Fibroblast of lung (primary cell): ENCODE measurements at regions not wholly inside any gene's neighbourhood (a gene's known extent, or its start where the extent isn't known, plus 50 kb on each side); places are given as distances from the start of the nearest gene placed in this dataset.

Experiments
- DNase-seq, 2 donors: peaks; one replicate each; pipeline versions ENCODE4 v3.0.0 to v3.0.0-alpha.2; 2010; ENCODE audit warnings: low read depth in 2 of 2
- H2AFZ ChIP-seq: 2 replicates; pipeline ENCODE4 v1.5.1; 2012; ENCODE audit warnings: low read length, control low read depth, inconsistent platforms
- H3K27ac ChIP-seq: 2 replicates; pipeline ENCODE4 v1.5.1; 2011; ENCODE audit warnings: low read length, control low read depth; ENCODE audit not compliant: insufficient read depth
- H3K27me3 ChIP-seq: 2 replicates; pipeline ENCODE4 v1.5.1; 2011; ENCODE audit warnings: mild to moderate bottlenecking, low read length; ENCODE audit not compliant: control insufficient read depth, insufficient read depth
- H3K36me3 ChIP-seq: 2 replicates; pipeline ENCODE4 v1.5.1; 2011; ENCODE audit warnings: low read length; ENCODE audit not compliant: control insufficient read depth, insufficient read depth
- H3K4me1 ChIP-seq: 2 replicates; pipeline ENCODE4 v1.5.1; 2011; ENCODE audit warnings: low read length; ENCODE audit not compliant: control insufficient read depth, insufficient read depth; ENCODE audit errors: extremely low read depth
- H3K4me2 ChIP-seq: 2 replicates; pipeline ENCODE4 v1.5.1; 2011; ENCODE audit warnings: low read length, control low read depth; ENCODE audit not compliant: insufficient read depth; ENCODE audit errors: extremely low read depth
- H3K4me3 ChIP-seq, 4 experiments: fragments of 200-600 bp in 1 of 4; sonication (generic) in 1 of 4; replicated peaks in 1 of 4; 2 replicates each; pipeline ENCODE4 v1.5.1; 2011 to 2016; ENCODE audit warnings: low read length in 4 of 4, low read depth in 3 of 4, mild to moderate bottlenecking in 3 of 4, control low read depth in 2 of 4, inconsistent platforms in 1 of 4, mixed read lengths in 1 of 4; ENCODE audit not compliant: insufficient read depth in 1 of 4; ENCODE audit errors: control extremely low read depth in 1 of 4
- H3K79me2 ChIP-seq: 2 replicates; pipeline ENCODE4 v1.5.1; 2012; ENCODE audit warnings: mild to moderate bottlenecking, low read length, inconsistent platforms; ENCODE audit not compliant: control insufficient read depth, insufficient read depth
- H3K9ac ChIP-seq: 2 replicates; pipeline ENCODE4 v1.5.1; 2011; ENCODE audit warnings: mild to moderate bottlenecking, low read length, control low read depth; ENCODE audit not compliant: insufficient read depth
- H3K9me3 ChIP-seq: 2 replicates; pipeline ENCODE4 v1.5.1; 2012; ENCODE audit warnings: low read depth, low read length; ENCODE audit not compliant: control insufficient read depth, insufficient read depth
- H4K20me1 ChIP-seq: 2 replicates; pipeline ENCODE4 v1.5.1; 2011; ENCODE audit warnings: low read length; ENCODE audit not compliant: control insufficient read depth, insufficient read depth; ENCODE audit errors: extremely low read depth
- CTCF ChIP-seq, 2 donors: IDR thresholded peaks in 1 of 2; conservative IDR thresholded peaks in 1 of 2; 1 replicate in 1 of 2; 2 replicates in 1 of 2; pipeline ENCODE4 v1.5.1; 2011 to 2012; ENCODE audit warnings: low read length in 2 of 2, control low read depth in 1 of 2, inconsistent platforms in 1 of 2, low read depth in 1 of 2, mild to moderate bottlenecking in 1 of 2
- EZH2 ChIP-seq: IDR thresholded peaks from 2 replicates; pipeline ENCODE4 v1.5.1; 2012; ENCODE audit warnings: low read length, control low read depth, mild to moderate bottlenecking; ENCODE audit errors: missing control alignments

DNA sequence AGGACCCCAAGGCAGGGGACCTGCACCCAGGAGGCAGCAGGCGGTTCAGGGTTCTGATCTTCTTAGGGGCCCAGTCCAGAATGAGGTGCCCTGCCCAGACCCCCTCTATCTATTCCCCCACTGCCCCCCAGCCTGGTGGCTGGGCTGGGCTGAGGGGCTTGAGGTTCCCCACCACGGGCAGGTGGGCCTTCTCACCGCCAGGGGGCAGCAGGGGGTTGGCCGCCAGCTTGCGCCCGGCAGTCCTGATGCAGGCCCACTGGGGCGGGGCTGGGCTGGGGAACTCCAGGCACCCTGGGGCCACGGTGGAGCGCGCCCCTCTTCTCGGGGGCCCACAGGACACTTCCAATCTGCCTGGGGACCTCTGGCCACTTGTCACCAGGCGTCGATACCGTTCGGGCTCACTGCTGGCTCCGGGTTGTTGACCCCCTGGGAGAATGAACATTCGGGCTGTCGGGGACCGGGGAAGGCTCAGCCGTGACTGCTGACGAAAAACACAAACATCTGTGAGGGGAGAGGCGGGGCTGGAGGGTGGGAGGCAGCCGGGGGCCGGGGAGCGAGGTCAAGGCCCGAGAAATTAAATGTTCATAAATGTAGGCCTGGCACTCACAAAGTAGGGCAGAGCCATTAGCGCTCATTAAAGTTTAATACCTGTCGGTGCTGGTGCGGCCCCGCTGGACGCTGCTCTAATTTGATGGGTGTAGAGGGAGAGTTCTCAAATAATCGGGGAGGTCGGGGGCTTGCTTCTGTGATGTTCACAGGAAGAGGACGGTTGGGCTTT lies 219.3 kb upstream of the GSE1 start:
- TF ChIP-seq CTCF (conservative IDR thresholded peaks at IDR 0.05 in 1 of 2, IDR thresholded peaks at IDR 0.05 in 1 of 2; ENCODE audit: low read depth in 1 of 2, low read length in 2 of 2) = peak; percentile 63 to 73
- TF ChIP-seq EZH2 = no peak
- Histone ChIP-seq H3K4me3 (no peak overlapping the region), H3K27ac (no peak overlapping the region), H3K9me3 (no peaks in the 10 kb centered on the region), H3K27me3 (no peaks in the 10 kb centered on the region), H3K36me3 (no peaks in the 10 kb centered on the region), H3K4me1 (peaks cover 39% of the 10 kb centered on the region), H3K9ac (peak overlapping the region; percentile 41), H4K20me1 (no peaks in the 10 kb centered on the region), H3K4me2 (no peak overlapping the region), H3K79me2 (no peaks in the 10 kb centered on the region), H2AFZ (no peak overlapping the region)
- peak in 1 of 2 donors; percentile 61 for DNase-seq

DNA sequence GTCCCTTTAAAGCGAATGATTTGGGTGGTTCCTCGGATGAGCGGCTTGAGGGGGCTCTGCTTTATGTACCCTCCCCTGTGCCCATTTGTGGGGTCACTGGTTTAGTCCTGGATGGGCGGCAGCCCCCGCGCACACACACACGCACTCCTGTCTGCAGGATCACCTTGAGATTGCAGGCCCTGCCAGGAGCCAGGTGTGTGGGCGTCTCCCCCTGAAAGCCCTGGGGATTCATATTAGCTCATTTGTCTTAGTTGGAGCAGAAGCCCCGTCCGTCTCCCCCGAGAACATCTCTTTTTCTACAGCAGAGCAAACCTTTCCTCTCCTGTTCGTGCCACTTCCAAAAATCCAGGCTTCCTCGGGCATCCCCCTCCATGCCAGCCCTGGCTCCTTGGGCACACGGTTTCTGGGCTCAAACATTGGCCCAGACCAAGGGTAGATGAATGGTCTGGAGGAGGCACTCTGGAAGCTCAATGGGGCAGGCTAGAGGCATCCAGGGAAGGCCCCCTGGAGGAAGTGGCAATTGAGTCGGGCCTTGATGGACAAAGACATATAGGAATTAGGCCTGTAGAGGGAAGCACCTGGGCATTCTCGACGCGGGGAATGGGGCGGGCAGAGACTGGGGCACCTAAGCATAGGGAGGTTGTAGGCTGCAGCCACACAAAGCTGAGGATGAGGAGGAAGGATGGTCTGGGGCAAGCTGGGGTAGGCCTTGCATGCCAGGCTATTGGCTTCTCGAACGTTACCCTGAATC lies 218.5 kb upstream of the GSE1 start:
- Histone ChIP-seq H3K4me3 (no peak overlapping the region), H3K4me1 (peaks cover 39% of the 10 kb centered on the region), H3K9me3 (no peaks in the 10 kb centered on the region), H3K9ac (no peak overlapping the region), H3K79me2 (no peaks in the 10 kb centered on the region), H3K27me3 (no peaks in the 10 kb centered on the region), H3K36me3 (no peaks in the 10 kb centered on the region), H4K20me1 (no peaks in the 10 kb centered on the region), H3K27ac (peak overlapping the region; percentile 58), H2AFZ (no peak overlapping the region), H3K4me2 (peak overlapping the region; percentile 59)
- TF ChIP-seq CTCF (conservative IDR thresholded peaks at IDR 0.05 in 1 of 2, IDR thresholded peaks at IDR 0.05 in 1 of 2; ENCODE audit: low read depth in 1 of 2, low read length in 2 of 2) (no peak), EZH2 (no peak)
- DNase-seq = no peak

DNA sequence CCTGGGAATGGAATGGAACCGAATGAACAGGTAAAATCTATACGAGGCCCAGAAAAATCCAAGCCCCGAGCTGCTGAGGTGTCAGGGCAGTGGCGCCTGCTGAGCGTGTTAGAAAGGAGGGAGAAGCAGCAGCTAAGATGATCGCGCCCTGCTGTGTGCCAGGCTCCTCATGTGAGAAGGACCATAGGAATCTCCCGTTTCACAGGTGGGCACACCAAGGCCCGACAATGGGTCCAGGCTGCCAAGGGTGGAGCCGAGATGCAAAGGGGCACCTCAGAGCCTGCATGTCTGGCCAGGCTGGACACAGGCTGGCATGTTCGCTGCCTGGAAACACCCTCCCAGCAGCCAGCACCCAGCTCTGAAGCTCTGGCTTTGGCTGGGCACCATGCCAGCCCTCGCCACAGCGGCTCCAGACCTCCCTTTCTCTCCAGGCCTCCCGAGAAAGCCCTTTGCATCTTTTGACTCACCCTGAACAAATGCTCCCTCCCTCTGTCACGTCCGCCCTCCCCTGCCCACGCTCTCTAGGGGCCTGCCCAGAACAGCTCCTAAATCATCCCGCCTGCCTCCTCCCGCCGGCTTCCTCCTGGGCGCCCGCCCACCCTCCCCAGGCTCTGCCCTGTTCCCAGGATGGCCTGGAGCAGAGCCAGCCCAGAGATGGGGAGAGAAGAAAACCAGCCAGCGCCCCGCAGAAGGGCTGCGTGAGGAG lies 217.8 kb upstream of the GSE1 start:
- Histone ChIP-seq H3K4me2 (peak overlapping the region; percentile 85), H3K27me3 (no peaks in the 10 kb centered on the region), H3K4me3 (peak overlapping the region in 1 of 4 experiments; percentile 21), H4K20me1 (no peaks in the 10 kb centered on the region), H3K9me3 (no peaks in the 10 kb centered on the region), H3K4me1 (peaks cover 35% of the 10 kb centered on the region), H3K36me3 (no peaks in the 10 kb centered on the region), H2AFZ (no peak overlapping the region), H3K79me2 (no peaks in the 10 kb centered on the region), H3K9ac (peak overlapping the region; percentile 51), H3K27ac (peak overlapping the region; percentile 88)
- peak; percentile 98 to 99 for DNase-seq
- TF ChIP-seq CTCF (conservative IDR thresholded peaks at IDR 0.05 in 1 of 2, IDR thresholded peaks at IDR 0.05 in 1 of 2; ENCODE audit: low read depth in 1 of 2, low read length in 2 of 2) = no peak
- TF ChIP-seq EZH2 = no peak
